ENCODE measurements at regions not wholly inside any gene's neighbourhood (a gene's known extent, or its start where the extent isn't known, plus 50 kb on each side); places are given as distances from the start of the nearest gene placed in this dataset.

GRCh38 chr4:78660559-78660958 is 109.0 kb downstream of the ANXA3 start:
- intact Hi-C loops (cut with micrococcal nuclease), result no loop called here

More at GRCh38 chr4:78660559-78660958, 109.0 kb downstream of the ANXA3 start:
- DNase-seq (ENCODE audit: low read depth, low spot score), result no peak
- no peak overlapping the region for H2AFZ ChIP-seq (ENCODE audit: low read depth, low read length)
- no peak for FAIRE-seq
- H3K4me1 ChIP-seq (ENCODE audit: control insufficient read depth, extremely low read depth, insufficient read depth, low read length), result peaks cover 73% of the 10 kb centered on the region
- BruUV-seq (replicated peaks), result no TSS peak
- dilution Hi-C loops (cut with MboI; ENCODE audit: extremely low pct_ligation_motif_present, low sequenced_read_pairs), result no loop called here
- H3K79me2 ChIP-seq (ENCODE audit: control insufficient read depth, insufficient read depth, low read length), result no peaks in the 10 kb centered on the region
- CTCF ChIA-PET, result interaction anchor here (0.7 to 7.6 kb wide), 3 partner anchors 8 to 16 kb away, joined by 3 to 75 read pairs (median 11); no protein-coding TSS in a partner anchor
- H3K27me3 ChIP-seq (ENCODE audit: control insufficient read depth in 2 of 2, insufficient read depth in 2 of 2, low read length in 2 of 2), result no peaks in the 10 kb centered on the region
- H3K36me3 ChIP-seq (ENCODE audit: control insufficient read depth in 2 of 2, extremely low read depth in 1 of 2, insufficient read depth in 2 of 2, low read length in 2 of 2), result no peaks in the 10 kb centered on the region
- H3K4me3 ChIP-seq (replicated peaks in 1 of 3; ENCODE audit: insufficient read depth in 1 of 3, low read depth in 1 of 3, low read length in 3 of 3), result no peak overlapping the region
- H4K20me1 ChIP-seq (replicated peaks; ENCODE audit: control insufficient read depth, extremely low read depth, insufficient read depth, low read length), result no peaks in the 10 kb centered on the region
- POLR2A ChIA-PET, result no interaction called here
- H3K9ac ChIP-seq (replicated peaks; ENCODE audit: extremely low read depth, insufficient read depth, low read length), result no peak overlapping the region
- no peak overlapping the region for H3K4me2 ChIP-seq (ENCODE audit: insufficient read depth, low read length)
- H3K9me1 ChIP-seq (replicated peaks; ENCODE audit: control insufficient read depth, extremely low read depth, insufficient read depth, low read length), result no peaks in the 10 kb centered on the region
- no peak overlapping the region for H3K27ac ChIP-seq (ENCODE audit: insufficient read depth, low read depth, low read length)
- TF ChIP-seq, protein P1, sequence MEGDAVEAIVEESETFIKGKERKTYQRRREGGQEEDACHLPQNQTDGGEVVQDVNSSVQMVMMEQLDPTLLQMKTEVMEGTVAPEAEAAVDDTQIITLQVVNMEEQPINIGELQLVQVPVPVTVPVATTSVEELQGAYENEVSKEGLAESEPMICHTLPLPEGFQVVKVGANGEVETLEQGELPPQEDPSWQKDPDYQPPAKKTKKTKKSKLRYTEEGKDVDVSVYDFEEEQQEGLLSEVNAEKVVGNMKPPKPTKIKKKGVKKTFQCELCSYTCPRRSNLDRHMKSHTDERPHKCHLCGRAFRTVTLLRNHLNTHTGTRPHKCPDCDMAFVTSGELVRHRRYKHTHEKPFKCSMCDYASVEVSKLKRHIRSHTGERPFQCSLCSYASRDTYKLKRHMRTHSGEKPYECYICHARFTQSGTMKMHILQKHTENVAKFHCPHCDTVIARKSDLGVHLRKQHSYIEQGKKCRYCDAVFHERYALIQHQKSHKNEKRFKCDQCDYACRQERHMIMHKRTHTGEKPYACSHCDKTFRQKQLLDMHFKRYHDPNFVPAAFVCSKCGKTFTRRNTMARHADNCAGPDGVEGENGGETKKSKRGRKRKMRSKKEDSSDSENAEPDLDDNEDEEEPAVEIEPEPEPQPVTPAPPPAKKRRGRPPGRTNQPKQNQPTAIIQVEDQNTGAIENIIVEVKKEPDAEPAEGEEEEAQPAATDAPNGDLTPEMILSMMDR (IDR thresholded peaks at IDR 0.05; ENCODE audit: extremely low read depth in 1 of 2, insufficient read depth in 1 of 2, low read depth in 1 of 2, low read length in 2 of 2), result no peak
- TF ChIP-seq JUN (IDR thresholded peaks at IDR 0.05; ENCODE audit: borderline replicate concordance, insufficient read depth, insufficient read length, low read depth), result no peak
- TF ChIP-seq GATA2 (IDR thresholded peaks at IDR 0.05; ENCODE audit: insufficient read depth, insufficient read length, low read depth, low read length), result no peak
- TF ChIP-seq POLR2AphosphoS5 (IDR thresholded peaks at IDR 0.05; ENCODE audit: insufficient read depth, low read depth, low read length), result no peak
- TF ChIP-seq MYC (IDR thresholded peaks at IDR 0.05; ENCODE audit: low read depth, low read length), result no peak
- TF ChIP-seq EZH2 (IDR thresholded peaks at IDR 0.05; ENCODE audit: borderline replicate concordance, low read depth, low read length, severe bottlenecking), result no peak
- TF ChIP-seq POLR2A (IDR thresholded peaks at IDR 0.05; ENCODE audit: low read depth, low read length), result no peak
- TF ChIP-seq MAX (IDR thresholded peaks at IDR 0.05; ENCODE audit: insufficient read depth, insufficient read length), result no peak
- no peak for TF ChIP-seq FOS (IDR thresholded peaks at IDR 0.05; ENCODE audit: borderline replicate concordance, insufficient read depth, low read length)
- H3K9me3 ChIP-seq (replicated peaks; ENCODE audit: control insufficient read depth, insufficient read depth, low read length), result no peaks in the 10 kb centered on the region

All from endothelial cell of umbilical vein (primary cell).